Central memory CD8-positive, alpha-beta T cell (primary cell): ENCODE measurements at regions not wholly inside any gene's neighbourhood (a gene's known extent, or its start where the extent isn't known, plus 50 kb on each side); places are given as distances from the start of the nearest gene placed in this dataset.
A peak's percentile ranks its signal among the peaks of the same experiment; 100 is the strongest.

ENCODE experiments used
- ATAC-seq: fragments of 150-1000 bp; cut with Tn5 transposase; replicated peaks from 2 replicates; pipeline ENCODE4 v1.10.0; 2022; ENCODE audit warnings: mild to moderate bottlenecking, moderate FRiP score, moderate number of reproducible peaks; ENCODE audit not compliant: poor library complexity, severe bottlenecking; ENCODE audit errors: extremely low read depth
- DNase-seq, 2 donors: peaks; one replicate each; pipeline ENCODE4 v3.0.0; 2021; ENCODE audit warnings: low spot score in 2 of 2
- H3K27ac Mint-ChIP-seq: one replicate; pipeline ENCODE4 v1.8.0; 2022; ENCODE audit warnings: low read depth, mild to moderate bottlenecking, moderate library complexity, mixed read lengths
- H3K27me3 Mint-ChIP-seq: one replicate; pipeline ENCODE4 v1.8.0; 2022; ENCODE audit warnings: mixed read lengths
- H3K36me3 Mint-ChIP-seq: one replicate; pipeline ENCODE4 v1.8.0; 2022; ENCODE audit warnings: mild to moderate bottlenecking, moderate library complexity, mixed read lengths; ENCODE audit not compliant: insufficient read depth
- H3K4me1 Mint-ChIP-seq: one replicate; pipeline ENCODE4 v1.8.0; 2022; ENCODE audit warnings: mixed read lengths
- H3K4me3 Mint-ChIP-seq: one replicate; pipeline ENCODE4 v1.8.0; 2022; ENCODE audit warnings: mild to moderate bottlenecking, moderate library complexity, mixed read lengths
- H3K9me3 Mint-ChIP-seq: one replicate; pipeline ENCODE4 v1.8.0; 2022; ENCODE audit warnings: mixed read lengths

GRCh38 chr18:73431620-73432019 lies 563.8 kb upstream of the NETO1 start:
- ATAC-seq (no peak), DNase-seq (no peak)
- Mint-ChIP-seq H3K9me3 (peaks cover 22% of the 10 kb centered on the region), H3K4me3 (no peak overlapping the region), H3K27ac (no peak overlapping the region), H3K36me3 (no peaks in the 10 kb centered on the region), H3K27me3 (no peaks in the 10 kb centered on the region), H3K4me1 (no peaks in the 10 kb centered on the region)

GRCh38 chr18:73421010-73421409 lies 553.2 kb upstream of the NETO1 start:
- H3K27ac Mint-ChIP-seq = no peak overlapping the region
- no peaks in the 10 kb centered on the region for H3K4me1 Mint-ChIP-seq
- DNase-seq (no peak), ATAC-seq (no peak)
- H3K36me3 Mint-ChIP-seq = no peaks in the 10 kb centered on the region
- peaks cover 20% of the 10 kb centered on the region for H3K9me3 Mint-ChIP-seq
- no peak overlapping the region for H3K4me3 Mint-ChIP-seq
- H3K27me3 Mint-ChIP-seq = no peaks in the 10 kb centered on the region

DNA sequence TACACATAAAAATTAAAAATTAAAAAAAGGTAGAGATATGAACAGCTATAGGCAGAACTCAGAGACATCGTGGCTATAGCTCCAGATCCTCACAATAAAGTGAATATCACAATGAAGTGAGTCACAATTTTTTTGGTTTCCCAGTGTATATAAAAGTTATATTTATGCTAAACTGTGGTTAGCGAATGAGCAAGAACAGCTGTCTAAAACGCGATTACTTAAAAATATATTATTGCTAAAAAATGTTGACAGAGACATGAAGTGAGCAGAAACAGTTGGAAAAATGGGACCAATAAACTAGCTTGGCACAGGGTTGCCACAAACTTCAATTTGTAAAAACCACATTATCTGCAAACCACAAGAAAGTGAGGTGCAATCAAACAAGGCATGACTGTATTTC lies 551.7 kb upstream of the NETO1 start:
- ATAC-seq (no peak), DNase-seq (no peak)
- Mint-ChIP-seq H3K4me1 (no peaks in the 10 kb centered on the region), H3K27me3 (no peaks in the 10 kb centered on the region), H3K36me3 (no peaks in the 10 kb centered on the region), H3K9me3 (peaks cover 14% of the 10 kb centered on the region), H3K27ac (no peak overlapping the region), H3K4me3 (no peak overlapping the region)

GRCh38 chr18:73414598-73414997 lies 546.8 kb upstream of the NETO1 start:
- no peak overlapping the region for H3K27ac Mint-ChIP-seq
- no peaks in the 10 kb centered on the region for H3K36me3 Mint-ChIP-seq
- H3K27me3 Mint-ChIP-seq = no peaks in the 10 kb centered on the region
- H3K4me3 Mint-ChIP-seq = no peak overlapping the region
- ATAC-seq (no peak), DNase-seq (no peak)
- peaks cover 8% of the 10 kb centered on the region for H3K9me3 Mint-ChIP-seq
- no peaks in the 10 kb centered on the region for H3K4me1 Mint-ChIP-seq

DNA sequence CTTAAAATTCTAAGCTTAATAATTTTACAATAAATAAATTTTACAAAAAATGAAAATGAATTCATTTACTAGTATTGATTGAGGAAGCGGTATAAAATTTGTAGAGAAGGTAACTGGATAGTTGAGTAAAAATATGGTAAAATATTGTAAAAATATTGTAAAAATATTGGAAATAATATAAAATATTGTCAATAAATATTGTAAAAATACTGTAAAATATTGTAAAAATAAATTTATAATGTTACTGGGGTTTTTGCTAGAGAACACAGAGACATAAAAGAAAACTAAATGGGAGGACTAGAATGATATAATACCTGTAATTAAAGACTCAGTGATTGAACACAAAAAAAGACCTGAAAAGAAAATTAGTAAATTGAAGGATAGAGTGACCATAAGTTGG lies 546.3 kb upstream of the NETO1 start:
- no peaks in the 10 kb centered on the region for H3K4me1 Mint-ChIP-seq
- DNase-seq = no peak
- no peak overlapping the region for H3K4me3 Mint-ChIP-seq
- H3K27ac Mint-ChIP-seq = no peak overlapping the region
- no peak for ATAC-seq
- peaks cover 8% of the 10 kb centered on the region for H3K9me3 Mint-ChIP-seq
- H3K36me3 Mint-ChIP-seq = no peaks in the 10 kb centered on the region
- H3K27me3 Mint-ChIP-seq = no peaks in the 10 kb centered on the region

DNA sequence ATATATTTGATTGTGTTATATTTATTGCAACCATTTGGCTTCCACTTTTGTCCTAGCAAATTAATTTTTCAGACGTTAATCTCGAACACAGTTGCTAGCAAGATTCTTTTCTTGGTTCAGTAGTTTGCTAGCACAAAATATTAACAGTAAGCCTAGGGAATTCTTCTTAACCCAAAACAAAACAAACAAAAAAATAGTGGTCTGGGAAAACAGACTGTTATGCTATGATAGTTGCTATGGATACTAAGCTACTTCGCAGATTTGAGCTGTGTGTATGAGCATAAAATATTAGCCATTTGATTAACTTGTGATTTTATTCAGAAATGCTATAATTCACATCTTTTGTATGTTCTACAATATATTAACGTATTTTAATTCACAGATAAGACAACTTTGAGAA lies 541.5 kb upstream of the NETO1 start:
- Mint-ChIP-seq H3K4me1 (no peaks in the 10 kb centered on the region), H3K27ac (no peak overlapping the region), H3K4me3 (no peak overlapping the region), H3K9me3 (peaks cover 9% of the 10 kb centered on the region), H3K36me3 (no peaks in the 10 kb centered on the region), H3K27me3 (no peaks in the 10 kb centered on the region)
- ATAC-seq = no peak
- DNase-seq = no peak

DNA sequence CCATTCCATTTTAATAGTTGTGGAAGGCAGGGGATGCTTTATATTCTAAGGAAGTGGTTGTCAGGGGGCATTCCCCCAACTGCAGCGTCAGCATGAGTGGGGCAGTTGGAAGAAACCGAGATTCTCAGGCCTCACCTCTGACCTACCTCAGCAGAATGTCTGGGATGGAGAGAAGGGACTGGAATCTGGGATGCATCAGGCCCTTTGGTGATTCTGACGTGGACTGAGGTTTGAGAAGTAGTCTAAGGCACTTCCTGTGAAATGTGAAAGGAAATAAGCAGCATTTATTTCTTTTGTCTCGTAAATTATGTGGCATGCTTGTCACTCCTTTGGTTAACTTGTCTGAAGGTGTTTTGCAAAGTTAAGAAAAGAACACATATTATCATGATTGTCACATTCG lies 540.7 kb upstream of the NETO1 start:
- Mint-ChIP-seq H3K4me1 (no peaks in the 10 kb centered on the region), H3K9me3 (peaks cover 9% of the 10 kb centered on the region), H3K4me3 (no peak overlapping the region), H3K27ac (no peak overlapping the region), H3K36me3 (no peaks in the 10 kb centered on the region), H3K27me3 (no peaks in the 10 kb centered on the region)
- ATAC-seq (no peak), DNase-seq (no peak)

- Mint-ChIP-seq H3K9me3 (peaks cover 9% of the 10 kb centered on the region), H3K36me3 (no peaks in the 10 kb centered on the region), H3K27ac (no peak overlapping the region), H3K4me1 (no peaks in the 10 kb centered on the region), H3K4me3 (no peak overlapping the region), H3K27me3 (no peaks in the 10 kb centered on the region)
- no peak for DNase-seq
- ATAC-seq = peak; percentile 14
Observed at GRCh38 chr18:73407506-73407905, 539.7 kb upstream of the NETO1 start.

GRCh38 chr18:73384246-73384645 lies 516.5 kb upstream of the NETO1 start:
- Mint-ChIP-seq H3K27ac (no peak overlapping the region), H3K4me3 (no peak overlapping the region), H3K27me3 (no peaks in the 10 kb centered on the region), H3K9me3 (peaks cover 21% of the 10 kb centered on the region), H3K36me3 (no peaks in the 10 kb centered on the region), H3K4me1 (no peaks in the 10 kb centered on the region)
- no peak for DNase-seq
- no peak for ATAC-seq

DNA sequence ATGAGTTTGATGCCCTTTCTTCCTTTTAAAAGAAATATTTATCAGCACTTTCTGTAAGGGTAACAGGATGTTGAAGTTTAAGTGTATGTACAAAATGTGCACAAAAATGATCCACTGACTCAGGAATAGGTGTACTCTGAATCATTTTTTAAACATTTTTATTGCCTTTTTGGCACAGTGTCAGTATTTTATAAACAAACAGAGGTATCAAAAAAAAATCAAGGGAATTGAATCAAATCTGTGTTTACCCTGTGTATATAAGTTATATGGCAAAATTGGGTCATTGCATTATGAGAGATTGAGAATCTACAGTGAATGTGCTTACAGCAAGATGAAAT lies 513.9 kb upstream of the NETO1 start:
- Mint-ChIP-seq H3K27ac (no peak overlapping the region), H3K36me3 (no peaks in the 10 kb centered on the region), H3K4me3 (no peak overlapping the region), H3K27me3 (no peaks in the 10 kb centered on the region), H3K4me1 (no peaks in the 10 kb centered on the region), H3K9me3 (peaks cover 16% of the 10 kb centered on the region)
- DNase-seq = no peak
- ATAC-seq = no peak

DNA sequence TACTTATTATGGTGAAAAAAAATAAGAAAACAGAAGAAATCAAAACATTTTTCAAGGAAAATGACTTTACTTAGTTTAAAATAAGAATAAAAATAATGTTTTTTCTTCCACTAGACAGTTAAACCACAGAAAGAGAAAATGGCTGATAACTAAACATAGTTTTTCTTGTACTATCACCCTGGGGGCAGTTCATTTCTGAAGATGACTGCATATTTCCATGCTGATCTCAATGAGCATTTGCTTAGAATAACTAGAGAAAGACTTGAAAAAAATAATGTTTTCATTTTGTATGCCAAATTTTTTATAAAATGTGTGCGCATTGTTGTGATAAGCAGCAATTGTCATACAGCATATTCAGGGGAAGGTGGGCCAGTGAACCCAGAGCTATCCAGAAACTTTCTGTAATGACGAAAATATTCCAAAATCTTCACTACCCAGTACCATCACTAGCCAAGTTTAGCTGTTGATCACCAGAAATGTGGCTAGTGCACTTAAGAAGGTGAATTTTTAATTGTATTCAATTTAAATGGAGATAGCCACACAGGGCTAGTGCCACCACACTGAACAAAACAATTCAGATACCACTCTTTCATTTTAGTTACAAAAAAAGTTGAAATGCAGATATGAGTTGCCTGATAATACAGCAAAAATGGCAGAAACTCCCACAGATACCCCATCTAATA lies 513.4 kb upstream of the NETO1 start:
- no peak overlapping the region for H3K27ac Mint-ChIP-seq
- no peaks in the 10 kb centered on the region for H3K36me3 Mint-ChIP-seq
- DNase-seq (no peak), ATAC-seq (no peak)
- peaks cover 20% of the 10 kb centered on the region for H3K9me3 Mint-ChIP-seq
- H3K27me3 Mint-ChIP-seq = no peaks in the 10 kb centered on the region
- H3K4me1 Mint-ChIP-seq = no peaks in the 10 kb centered on the region
- no peak overlapping the region for H3K4me3 Mint-ChIP-seq

- DNase-seq (no peak), ATAC-seq (no peak)
- Mint-ChIP-seq H3K9me3 (peaks cover 8% of the 10 kb centered on the region), H3K4me3 (no peak overlapping the region), H3K27ac (no peak overlapping the region), H3K27me3 (no peaks in the 10 kb centered on the region), H3K4me1 (no peaks in the 10 kb centered on the region), H3K36me3 (peaks cover 2% of the 10 kb centered on the region)
Observed at GRCh38 chr18:73366713-73367112, 498.9 kb upstream of the NETO1 start.

DNA sequence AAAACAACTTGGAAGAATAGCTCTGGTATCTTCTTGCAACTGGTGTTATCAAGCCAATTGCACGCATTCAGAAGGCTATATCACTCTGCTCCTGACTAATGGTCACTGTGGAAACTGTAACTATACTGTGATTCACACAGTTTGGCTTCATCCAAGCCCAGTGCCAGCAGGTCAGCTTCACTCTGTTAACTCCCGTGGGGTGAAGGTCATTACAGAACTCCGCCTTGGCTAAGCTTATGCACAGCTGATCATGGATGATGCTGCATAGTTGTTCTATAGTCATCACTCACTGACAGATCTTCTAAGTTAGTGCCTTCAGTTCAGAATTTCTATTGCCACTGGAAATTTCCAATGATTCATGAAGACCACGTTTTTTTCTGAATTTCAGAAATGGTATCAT lies 497.2 kb upstream of the NETO1 start:
- Mint-ChIP-seq H3K4me1 (no peaks in the 10 kb centered on the region), H3K9me3 (peaks cover 8% of the 10 kb centered on the region)
- DNase-seq = no peak

DNA sequence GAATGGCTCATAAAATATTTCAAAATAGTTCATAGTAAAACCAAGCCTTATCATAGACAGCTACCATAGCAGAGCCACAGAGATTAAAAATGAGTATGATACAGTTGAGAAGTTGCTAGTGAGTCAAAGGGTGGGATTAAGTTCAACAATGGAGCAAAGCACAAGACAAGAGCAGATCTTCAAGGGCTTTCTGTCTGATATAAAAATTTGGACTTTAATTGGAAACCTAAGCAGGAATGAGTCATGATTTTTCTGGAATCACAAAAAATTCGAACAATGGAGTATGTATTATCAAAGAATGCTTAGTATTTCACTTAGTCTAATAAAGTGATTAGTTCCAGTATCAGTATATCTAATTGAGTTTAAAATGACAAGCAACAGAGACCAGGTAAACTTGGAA lies 487.3 kb upstream of the NETO1 start:
- H3K27me3 Mint-ChIP-seq = no peaks in the 10 kb centered on the region
- no peaks in the 10 kb centered on the region for H3K36me3 Mint-ChIP-seq
- H3K9me3 Mint-ChIP-seq = peaks cover 15% of the 10 kb centered on the region
- DNase-seq (no peak), ATAC-seq (no peak)
- no peak overlapping the region for H3K4me3 Mint-ChIP-seq
- no peaks in the 10 kb centered on the region for H3K4me1 Mint-ChIP-seq
- H3K27ac Mint-ChIP-seq = no peak overlapping the region

More for the DNA sequence above, 497.2 kb upstream of the NETO1 start:
- Mint-ChIP-seq H3K27ac (no peak overlapping the region), H3K27me3 (no peaks in the 10 kb centered on the region), H3K36me3 (peaks cover 1% of the 10 kb centered on the region), H3K4me3 (no peak overlapping the region)
- no peak for ATAC-seq
